SK-N-SH (cell line): ENCODE measurements at regions not wholly inside any gene's neighbourhood (a gene's known extent, or its start where the extent isn't known, plus 50 kb on each side); places are given as distances from the start of the nearest gene placed in this dataset.

ENCODE experiments used
- CTCF ChIA-PET: fragments of 300-600, 350-600 bp; formaldehyde crosslinking; extraction: SDS; loops from one replicate; lab custom pipeline; 2021; lab: Yijun Ruan, JAX
- POLR2A ChIA-PET: fragments of 350-600 bp; sonication (Branson Sonifier 250); formaldehyde crosslinking; extraction: SDS; loops from one replicate; lab custom pipeline; 2020; ENCODE audit warnings: antibody characterized with exemption, inconsistent platforms; lab: Yijun Ruan, JAX
- DNase-seq: peaks from one replicate; pipeline ENCODE4 v3.0.0; 2012
- H2AFZ ChIP-seq: fragments of 200-600 bp; sonication (generic); 2 replicates; pipeline ENCODE4 v1.8.1; 2016; ENCODE audit warnings: antibody characterized with exemption, mild to moderate bottlenecking, low read depth
- H3F3A ChIP-seq: fragments of 200-600 bp; sonication (generic); replicated peaks from 2 replicates; pipeline ENCODE3; 2016; ENCODE audit warnings: antibody characterized with exemption, mild to moderate bottlenecking; ENCODE audit not compliant: insufficient read depth
- H3K27ac ChIP-seq, 2 experiments: fragments of 200-500 bp in 1 of 2; fragments of 200-600 bp in 1 of 2; sonication (Bioruptor generic) in 1 of 2; sonication (generic), shearing (Covaris generic) in 1 of 2; 2 replicates each; pipeline versions ENCODE4 v1.5.1 to v1.6.1; 2014 to 2016; ENCODE audit warnings: low read depth in 2 of 2, inconsistent platforms in 1 of 2, low read length in 1 of 2, mild to moderate bottlenecking in 1 of 2, mixed read lengths in 1 of 2
- H3K27me3 ChIP-seq: fragments of 200-600 bp; sonication (generic), shearing (Covaris generic); 2 replicates; pipeline ENCODE4 v1.6.1; 2016; ENCODE audit warnings: mixed run types; ENCODE audit not compliant: insufficient read depth
- H3K36me3 ChIP-seq, 2 experiments: fragments of 200-500 bp in 1 of 2; fragments of 200-600 bp in 1 of 2; sonication (Bioruptor generic) in 1 of 2; sonication (generic) in 1 of 2; replicated peaks in 1 of 2; 2 replicates each; pipeline versions ENCODE3 to v1.5.1; 2014 to 2016; ENCODE audit warnings: low read length in 1 of 2, mild to moderate bottlenecking in 1 of 2; ENCODE audit not compliant: insufficient read depth in 2 of 2, control insufficient read depth in 1 of 2
- H3K4me1 ChIP-seq, 2 experiments: fragments of 200-500 bp in 1 of 2; fragments of 200-600 bp in 1 of 2; sonication (Bioruptor generic) in 1 of 2; sonication (generic), shearing (Covaris generic) in 1 of 2; 2 replicates each; pipeline versions ENCODE4 v1.5.1 to v1.6.1; 2014 to 2016; ENCODE audit warnings: low read depth in 1 of 2, low read length in 1 of 2, mixed run types in 1 of 2; ENCODE audit not compliant: insufficient read depth in 2 of 2, control insufficient read depth in 1 of 2
- H3K4me2 ChIP-seq: fragments of 200-600 bp; sonication (generic), shearing (Covaris generic); 2 replicates; pipeline ENCODE4 v1.6.1; 2017; ENCODE audit warnings: mixed run types
- H3K4me3 ChIP-seq, 2 experiments: fragments of 200-500 bp in 1 of 2; fragments of 200-600 bp in 1 of 2; sonication (Bioruptor generic) in 1 of 2; sonication (generic), shearing (Covaris generic) in 1 of 2; 2 replicates each; pipeline versions ENCODE4 v1.5.1 to v1.8.1; 2014 to 2016; ENCODE audit warnings: low read depth in 2 of 2, inconsistent platforms in 1 of 2, low read length in 1 of 2, mild to moderate bottlenecking in 1 of 2, mixed read lengths in 1 of 2, moderate library complexity in 1 of 2
- H3K79me2 ChIP-seq: fragments of 200-600 bp; sonication (generic); 2 replicates; pipeline ENCODE4 v1.8.1; 2017; ENCODE audit warnings: mild to moderate bottlenecking; ENCODE audit not compliant: insufficient read depth
- H3K9ac ChIP-seq: fragments of 200-600 bp; sonication (generic); 2 replicates; pipeline ENCODE4 v1.6.1; 2017; ENCODE audit warnings: mixed run types
- H3K9me2 ChIP-seq: fragments of 200-600 bp; sonication (generic); 2 replicates; pipeline ENCODE4 v1.6.1; 2017; ENCODE audit warnings: mixed run types
- H3K9me3 ChIP-seq: fragments of 200-600 bp; sonication (generic); 2 replicates; pipeline ENCODE4 v1.6.1; 2017; ENCODE audit warnings: mixed run types, mild to moderate bottlenecking, moderate library complexity
- H4K20me1 ChIP-seq: fragments of 200-600 bp; sonication (generic); 2 replicates; pipeline ENCODE4 v1.6.1; 2017; ENCODE audit warnings: mild to moderate bottlenecking, mixed run types; ENCODE audit not compliant: insufficient read depth
- EP300 ChIP-seq, 2 experiments: IDR thresholded peaks; 2 replicates each; pipeline versions ENCODE4 v1.4.0 to v1.6.1; 2012; ENCODE audit warnings: borderline replicate concordance in 1 of 2, low read depth in 1 of 2, low read length in 1 of 2
- FOSL2 ChIP-seq: IDR thresholded peaks from 2 replicates; pipeline ENCODE4 v1.4.0; 2012; ENCODE audit warnings: low read depth, mild to moderate bottlenecking, moderate library complexity, borderline replicate concordance
- FOXJ3 ChIP-seq: sonication (generic); formaldehyde crosslinking; IDR thresholded peaks from 2 replicates; pipeline ENCODE4 v1.5.1; 2020; ENCODE audit warnings: mild to moderate bottlenecking, missing genetic modification reagents
- FOXM1 ChIP-seq: IDR thresholded peaks from 2 replicates; pipeline ENCODE4 v1.4.0; 2012; ENCODE audit warnings: low read depth, mild to moderate bottlenecking
- GABPA ChIP-seq: IDR thresholded peaks from 2 replicates; pipeline ENCODE4 v1.4.0; 2012; ENCODE audit warnings: low read depth, mild to moderate bottlenecking
- GATA2 ChIP-seq: sonication (generic); formaldehyde crosslinking; IDR thresholded peaks from 2 replicates; pipeline ENCODE4 v1.5.0; 2020; ENCODE audit warnings: mild to moderate bottlenecking, missing genetic modification reagents
- JUND ChIP-seq: IDR thresholded peaks from 2 replicates; pipeline ENCODE4 v1.4.0; 2012
- MXI1 ChIP-seq: IDR thresholded peaks from 2 replicates; pipeline ENCODE4 v1.6.1; 2012; ENCODE audit warnings: mild to moderate bottlenecking, low read depth, low read length, improper control_type of control experiment
- POLR2AphosphoS5 ChIP-seq: IDR thresholded peaks from 2 replicates; pipeline ENCODE4 v1.6.1; 2012; ENCODE audit warnings: low read depth, low read length
- RFX5 ChIP-seq: IDR thresholded peaks from 2 replicates; pipeline ENCODE4 v1.6.1; 2012; ENCODE audit warnings: mild to moderate bottlenecking, improper control_type of control experiment, low read length
- SIN3A ChIP-seq: IDR thresholded peaks from 2 replicates; pipeline ENCODE4 v1.6.1; 2012; ENCODE audit warnings: low read depth, mild to moderate bottlenecking, low read length, moderate library complexity, borderline replicate concordance
- TAF1 ChIP-seq: IDR thresholded peaks from 2 replicates; pipeline ENCODE4 v1.6.1; 2012; ENCODE audit warnings: low read depth, mild to moderate bottlenecking, low read length, moderate library complexity, borderline replicate concordance
- TEAD4 ChIP-seq: IDR thresholded peaks from 2 replicates; pipeline ENCODE4 v1.4.0; 2012; ENCODE audit warnings: mild to moderate bottlenecking, borderline replicate concordance; ENCODE audit not compliant: insufficient read depth
- WGBS: methylation state at CpG from one replicate; pipeline ENCODE4 v1.1.6; 2017; ENCODE audit warnings: low lambda C conversion rate; 5-methylcytosine and 5-hydroxymethylcytosine counted together
- TF ChIP-seq, protein P1 (sequence below): IDR thresholded peaks from 2 replicates; pipeline ENCODE4 v1.4.0; 2012; ENCODE audit warnings: low read depth, borderline replicate concordance
- TF ChIP-seq, protein P2 (sequence below): fragments of 150-350 bp; IDR thresholded peaks from 2 replicates; pipeline ENCODE4 v1.6.1; 2016; ENCODE audit warnings: mild to moderate bottlenecking, low read depth, low read length
- TF ChIP-seq, protein P3 (sequence below): fragments of 150-350 bp; IDR thresholded peaks from 2 replicates; pipeline ENCODE4 v1.6.1; 2017; ENCODE audit warnings: antibody characterized with exemption, low read length, low read depth, borderline replicate concordance
- TF ChIP-seq, protein P4 (sequence below): IDR thresholded peaks from 2 replicates; pipeline ENCODE4 v1.4.0; 2012; ENCODE audit warnings: low read depth, borderline replicate concordance

DNA sequence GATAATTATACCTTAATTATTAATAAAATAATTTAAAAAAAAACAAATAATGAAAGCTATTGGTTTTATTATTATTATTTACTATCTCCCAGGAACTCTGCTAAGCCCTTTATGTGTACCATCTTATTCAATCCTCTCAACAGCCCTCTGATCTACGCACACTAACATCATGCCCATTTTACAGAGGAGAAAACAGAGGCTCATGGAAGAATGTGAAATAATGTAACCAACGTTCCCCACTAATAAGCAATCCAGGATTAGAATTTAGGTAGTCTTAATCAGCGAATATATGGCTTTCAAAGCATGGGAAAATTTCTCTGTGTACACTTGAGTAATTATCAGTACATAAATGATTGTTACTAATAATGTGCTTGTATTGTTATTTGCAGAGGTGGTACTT, 89.0 kb downstream of the MAFB start:
- Histone ChIP-seq H3K9ac (no peak overlapping the region), H3K9me2 (no peaks in the 10 kb centered on the region), H3K4me2 (no peak overlapping the region), H3K79me2 (no peaks in the 10 kb centered on the region), H2AFZ (no peak overlapping the region), H3K27me3 (no peaks in the 10 kb centered on the region; the same call in 1 of the 2 replicates), H3K4me1 (no peaks in the 10 kb centered on the region), H3K36me3 (no peaks in the 10 kb centered on the region), H3F3A (no peaks in the 10 kb centered on the region), H4K20me1 (no peaks in the 10 kb centered on the region), H3K4me3 (no peak overlapping the region), H3K9me3 (no peaks in the 10 kb centered on the region), H3K27ac (no peak overlapping the region)
- TF ChIP-seq, protein P1, sequence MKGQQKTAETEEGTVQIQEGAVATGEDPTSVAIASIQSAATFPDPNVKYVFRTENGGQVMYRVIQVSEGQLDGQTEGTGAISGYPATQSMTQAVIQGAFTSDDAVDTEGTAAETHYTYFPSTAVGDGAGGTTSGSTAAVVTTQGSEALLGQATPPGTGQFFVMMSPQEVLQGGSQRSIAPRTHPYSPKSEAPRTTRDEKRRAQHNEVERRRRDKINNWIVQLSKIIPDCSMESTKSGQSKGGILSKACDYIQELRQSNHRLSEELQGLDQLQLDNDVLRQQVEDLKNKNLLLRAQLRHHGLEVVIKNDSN: no peak
- TF ChIP-seq SIN3A: no peak
- TF ChIP-seq GATA2 (CRISPR knock-in tag): no peak
- no peak for TF ChIP-seq TEAD4
- TF ChIP-seq MXI1: no peak
- TF ChIP-seq FOSL2: no peak
- TF ChIP-seq, protein P2, sequence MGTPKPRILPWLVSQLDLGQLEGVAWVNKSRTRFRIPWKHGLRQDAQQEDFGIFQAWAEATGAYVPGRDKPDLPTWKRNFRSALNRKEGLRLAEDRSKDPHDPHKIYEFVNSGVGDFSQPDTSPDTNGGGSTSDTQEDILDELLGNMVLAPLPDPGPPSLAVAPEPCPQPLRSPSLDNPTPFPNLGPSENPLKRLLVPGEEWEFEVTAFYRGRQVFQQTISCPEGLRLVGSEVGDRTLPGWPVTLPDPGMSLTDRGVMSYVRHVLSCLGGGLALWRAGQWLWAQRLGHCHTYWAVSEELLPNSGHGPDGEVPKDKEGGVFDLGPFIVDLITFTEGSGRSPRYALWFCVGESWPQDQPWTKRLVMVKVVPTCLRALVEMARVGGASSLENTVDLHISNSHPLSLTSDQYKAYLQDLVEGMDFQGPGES: no peak
- TF ChIP-seq, protein P3, sequence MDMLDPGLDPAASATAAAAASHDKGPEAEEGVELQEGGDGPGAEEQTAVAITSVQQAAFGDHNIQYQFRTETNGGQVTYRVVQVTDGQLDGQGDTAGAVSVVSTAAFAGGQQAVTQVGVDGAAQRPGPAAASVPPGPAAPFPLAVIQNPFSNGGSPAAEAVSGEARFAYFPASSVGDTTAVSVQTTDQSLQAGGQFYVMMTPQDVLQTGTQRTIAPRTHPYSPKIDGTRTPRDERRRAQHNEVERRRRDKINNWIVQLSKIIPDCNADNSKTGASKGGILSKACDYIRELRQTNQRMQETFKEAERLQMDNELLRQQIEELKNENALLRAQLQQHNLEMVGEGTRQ: no peak
- no peak for TF ChIP-seq FOXM1
- TF ChIP-seq POLR2AphosphoS5: no peak
- no peak for TF ChIP-seq GABPA
- no peak for TF ChIP-seq RFX5
- TF ChIP-seq, protein P4, sequence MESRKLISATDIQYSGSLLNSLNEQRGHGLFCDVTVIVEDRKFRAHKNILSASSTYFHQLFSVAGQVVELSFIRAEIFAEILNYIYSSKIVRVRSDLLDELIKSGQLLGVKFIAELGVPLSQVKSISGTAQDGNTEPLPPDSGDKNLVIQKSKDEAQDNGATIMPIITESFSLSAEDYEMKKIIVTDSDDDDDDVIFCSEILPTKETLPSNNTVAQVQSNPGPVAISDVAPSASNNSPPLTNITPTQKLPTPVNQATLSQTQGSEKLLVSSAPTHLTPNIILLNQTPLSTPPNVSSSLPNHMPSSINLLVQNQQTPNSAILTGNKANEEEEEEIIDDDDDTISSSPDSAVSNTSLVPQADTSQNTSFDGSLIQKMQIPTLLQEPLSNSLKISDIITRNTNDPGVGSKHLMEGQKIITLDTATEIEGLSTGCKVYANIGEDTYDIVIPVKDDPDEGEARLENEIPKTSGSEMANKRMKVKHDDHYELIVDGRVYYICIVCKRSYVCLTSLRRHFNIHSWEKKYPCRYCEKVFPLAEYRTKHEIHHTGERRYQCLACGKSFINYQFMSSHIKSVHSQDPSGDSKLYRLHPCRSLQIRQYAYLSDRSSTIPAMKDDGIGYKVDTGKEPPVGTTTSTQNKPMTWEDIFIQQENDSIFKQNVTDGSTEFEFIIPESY: no peak
- WGBS: 13% methylated on average over 3 of the region's 3 CpGs
- CTCF ChIA-PET: no interaction called here
- DNase-seq: no peak
- POLR2A ChIA-PET: no interaction called here

DNA sequence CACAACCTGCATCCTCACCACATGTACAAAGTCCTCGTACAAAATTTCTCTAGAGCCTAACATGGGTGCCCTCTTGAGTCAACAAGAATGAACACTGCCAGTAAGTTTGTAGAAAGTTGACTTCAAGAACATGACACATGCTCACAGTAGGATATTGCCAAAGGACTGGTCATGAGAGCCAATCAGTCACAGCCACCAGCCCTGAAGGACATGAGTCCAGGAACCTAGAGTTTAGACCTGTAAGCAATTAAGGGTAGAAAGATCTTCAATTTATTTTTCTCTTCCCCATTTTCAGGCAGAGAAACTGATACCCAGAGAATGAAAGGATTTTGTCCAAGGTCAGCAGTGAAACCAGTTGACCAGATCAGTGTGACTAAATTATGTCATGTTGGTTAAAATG, 96.1 kb downstream of the MAFB start:
- no peaks in the 10 kb centered on the region for H3K4me1 ChIP-seq
- no peak for TF ChIP-seq FOXJ3 (CRISPR knock-in tag)
- no peak for TF ChIP-seq JUND
- no peak for TF ChIP-seq GATA2 (CRISPR knock-in tag)
- no peak for TF ChIP-seq TAF1
- TF ChIP-seq EP300 (IDR thresholded peaks at IDR 0.05; ENCODE audit: borderline replicate concordance in 1 of 2, low read depth in 1 of 2, low read length in 1 of 2): no peak
- CTCF ChIA-PET: no interaction called here
- H2AFZ ChIP-seq: no peak overlapping the region
- H3K4me2 ChIP-seq: no peak overlapping the region
- no peaks in the 10 kb centered on the region for H3F3A ChIP-seq
- no peak overlapping the region for H3K9ac ChIP-seq
- POLR2A ChIA-PET: no interaction called here
- no peaks in the 10 kb centered on the region for H3K9me2 ChIP-seq
- no peaks in the 10 kb centered on the region for H3K27me3 ChIP-seq
- no peak for DNase-seq
- H3K79me2 ChIP-seq: no peaks in the 10 kb centered on the region
- no peaks in the 10 kb centered on the region for H3K9me3 ChIP-seq
- no peak overlapping the region for H3K27ac ChIP-seq
- H3K4me3 ChIP-seq: no peak overlapping the region
- no peaks in the 10 kb centered on the region for H4K20me1 ChIP-seq
- 0% methylated on average over 1 of the region's 1 CpG for WGBS
- H3K36me3 ChIP-seq: no peaks in the 10 kb centered on the region
